ENCODE measurements at regions not wholly inside any gene's neighbourhood (a gene's known extent, or its start where the extent isn't known, plus 50 kb on each side); places are given as distances from the start of the nearest gene placed in this dataset.
A peak's percentile ranks its signal among the peaks of the same experiment; 100 is the strongest.

- DNase-seq (ENCODE audit: insufficient read length) (no peak), FAIRE-seq (no peak)
- no peak for TF ChIP-seq POLR2A (IDR thresholded peaks at IDR 0.05; ENCODE audit: low read depth, low read length)
- TF ChIP-seq TAF1 (IDR thresholded peaks at IDR 0.05; ENCODE audit: borderline replicate concordance, low read depth, low read length) = no peak
- TF ChIP-seq POLR2AphosphoS5 (IDR thresholded peaks at IDR 0.05; ENCODE audit: low read depth, low read length) = no peak
These were observed 118.7 kb upstream of the C1QTNF9B start for GRCh38 chr13:24016046-24016445.

DNA sequence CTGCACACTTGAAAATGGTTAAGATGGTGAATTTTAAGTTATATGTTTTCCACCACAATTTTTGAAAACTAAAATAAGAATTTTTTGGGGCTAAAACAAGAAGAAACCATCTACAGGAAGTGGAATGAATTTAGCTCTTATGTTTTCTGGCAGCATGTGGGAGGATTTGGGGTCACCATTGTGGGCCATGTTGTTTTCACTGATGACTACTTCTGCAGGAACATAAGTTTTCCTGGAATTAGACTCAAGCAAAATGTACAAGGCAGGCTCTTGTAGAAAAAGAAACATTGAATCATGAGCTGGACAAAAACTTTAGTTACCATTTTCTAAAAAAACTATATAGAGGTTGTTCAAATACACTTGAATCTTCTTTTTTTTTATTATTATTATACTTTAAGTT is 125.3 kb upstream of the C1QTNF9B start:
- TF ChIP-seq TAF1 (IDR thresholded peaks at IDR 0.05; ENCODE audit: borderline replicate concordance, low read depth, low read length) (no peak), POLR2A (IDR thresholded peaks at IDR 0.05; ENCODE audit: low read depth, low read length) (no peak)
- no peak for FAIRE-seq

DNA sequence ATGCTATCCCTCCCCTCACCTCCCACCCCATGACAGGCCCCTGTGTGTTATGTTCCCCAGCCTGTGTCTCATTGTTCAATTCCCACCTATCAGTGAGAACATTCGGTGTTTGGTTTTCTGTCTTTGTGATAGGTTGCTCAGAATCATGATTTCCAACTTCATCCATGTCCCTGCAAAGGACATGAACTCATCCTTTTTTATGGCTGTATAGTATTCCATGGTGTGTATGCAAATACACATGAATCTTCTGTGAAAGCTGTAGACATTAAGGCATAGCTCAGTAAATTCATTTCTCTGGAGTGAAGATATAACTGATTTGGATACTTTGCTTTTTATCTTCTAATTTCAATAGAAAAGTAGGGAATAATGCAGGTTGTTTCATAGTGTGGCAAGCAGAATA is 125.8 kb upstream of the C1QTNF9B start:
- FAIRE-seq (no peak), DNase-seq (ENCODE audit: insufficient read length) (no peak)
- no peak for TF ChIP-seq POLR2AphosphoS5 (IDR thresholded peaks at IDR 0.05; ENCODE audit: low read depth, low read length)

More for the DNA sequence above, 125.3 kb upstream of the C1QTNF9B start:
- no peak for DNase-seq (ENCODE audit: insufficient read length)

DNA sequence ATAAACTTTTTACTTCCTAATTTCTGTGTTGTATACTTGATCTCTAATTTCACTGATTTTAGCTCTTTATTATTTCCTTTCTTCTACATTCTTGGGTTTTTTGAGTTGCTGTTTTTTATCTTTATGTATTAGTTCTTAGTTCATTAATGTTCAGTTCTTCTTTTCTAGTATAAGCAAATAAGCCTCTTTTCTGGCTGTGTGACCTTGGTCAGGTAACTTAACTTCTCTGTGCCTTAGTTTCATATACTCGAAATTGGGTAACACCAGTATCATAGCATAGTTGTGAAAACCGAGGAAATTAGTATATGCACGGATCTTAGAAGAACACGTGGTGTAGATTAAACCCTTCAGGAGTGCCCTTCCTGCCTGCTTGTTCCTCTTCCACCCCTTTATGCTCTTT is 130.2 kb upstream of the C1QTNF9B start:
- FAIRE-seq = no peak
- DNase-seq (ENCODE audit: insufficient read length) = no peak
- TF ChIP-seq POLR2AphosphoS5 (IDR thresholded peaks at IDR 0.05; ENCODE audit: low read depth, low read length) (no peak), POLR2A (IDR thresholded peaks at IDR 0.05; ENCODE audit: low read depth, low read length) (no peak), TAF1 (IDR thresholded peaks at IDR 0.05; ENCODE audit: borderline replicate concordance, low read depth, low read length) (no peak)

DNA sequence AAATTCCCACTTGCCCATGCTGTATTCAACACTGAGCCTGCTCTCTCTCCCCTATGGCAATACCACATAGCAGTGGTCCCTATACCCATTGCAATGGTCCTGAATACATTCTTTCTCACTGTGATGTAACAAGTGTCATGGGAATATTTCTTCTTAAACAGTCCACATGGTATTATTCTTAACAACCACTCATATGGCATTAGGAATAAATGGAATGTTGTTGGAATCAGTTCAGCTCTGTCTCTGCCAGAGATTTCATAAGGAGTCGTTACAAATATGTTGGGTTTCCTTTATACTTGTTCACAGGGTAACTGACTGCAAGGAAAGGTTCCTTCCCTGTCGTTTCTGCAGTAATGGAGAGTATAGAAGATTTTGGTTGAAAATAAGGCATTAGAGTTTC is 128.3 kb upstream of the SPATA13 start:
- TF ChIP-seq TAF1 (IDR thresholded peaks at IDR 0.05; ENCODE audit: borderline replicate concordance, low read depth, low read length) = no peak
- no peak for TF ChIP-seq POLR2AphosphoS5 (IDR thresholded peaks at IDR 0.05; ENCODE audit: low read depth, low read length)
- no peak for TF ChIP-seq POLR2A (IDR thresholded peaks at IDR 0.05; ENCODE audit: low read depth, low read length)
- FAIRE-seq = no peak

GRCh38 chr13:24032674-24033073 is 127.8 kb upstream of the SPATA13 start:
- no peak for TF ChIP-seq POLR2AphosphoS5 (IDR thresholded peaks at IDR 0.05; ENCODE audit: low read depth, low read length)
- DNase-seq (ENCODE audit: insufficient read length) (no peak), FAIRE-seq (no peak)

More for the DNA sequence above, 128.3 kb upstream of the SPATA13 start:
- no peak for DNase-seq (ENCODE audit: insufficient read length)

DNA sequence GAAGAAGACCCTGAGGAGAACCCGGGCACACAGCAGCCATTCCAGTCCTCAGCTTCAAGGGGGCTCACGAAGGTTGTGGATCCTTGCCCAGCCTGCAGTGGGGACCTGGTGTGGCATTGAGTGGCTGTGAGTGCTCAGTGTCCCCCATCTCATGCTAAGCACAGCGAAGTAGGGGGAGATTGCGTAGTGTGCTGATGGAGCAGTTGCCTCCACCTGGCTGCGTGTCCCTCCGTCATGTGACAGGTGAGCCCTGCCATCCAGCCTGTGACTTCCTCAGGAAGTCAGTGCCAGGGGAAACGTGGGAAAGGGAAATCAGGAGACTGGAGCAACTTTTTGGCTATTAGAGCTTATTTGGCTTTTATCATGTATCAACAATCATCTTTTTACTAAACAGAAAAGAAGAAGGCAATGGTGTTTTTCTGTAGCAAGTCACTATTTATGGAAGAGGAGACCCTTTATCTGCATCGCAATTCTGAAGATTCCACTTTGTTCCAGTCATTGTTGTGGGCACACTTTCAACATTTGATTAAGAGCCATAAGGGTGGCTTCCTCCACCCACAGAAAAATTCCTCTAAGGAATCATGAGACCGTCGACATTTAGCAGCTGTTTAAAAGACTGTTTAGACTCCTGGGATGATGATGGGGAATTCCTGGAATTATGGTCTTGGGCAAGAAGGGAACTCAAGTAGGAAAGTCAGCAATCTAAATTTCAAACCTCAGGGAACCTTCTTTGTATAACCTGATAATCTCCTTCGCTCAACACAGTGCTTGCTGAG is 126.8 kb upstream of the SPATA13 start:
- TF ChIP-seq TAF1 (IDR thresholded peaks at IDR 0.05; ENCODE audit: borderline replicate concordance, low read depth, low read length) (no peak), POLR2A (IDR thresholded peaks at IDR 0.05; ENCODE audit: low read depth, low read length) (no peak), POLR2AphosphoS5 (IDR thresholded peaks at IDR 0.05; ENCODE audit: low read depth, low read length) (no peak)
- no peak for FAIRE-seq
- DNase-seq (ENCODE audit: insufficient read length) = no peak

DNA sequence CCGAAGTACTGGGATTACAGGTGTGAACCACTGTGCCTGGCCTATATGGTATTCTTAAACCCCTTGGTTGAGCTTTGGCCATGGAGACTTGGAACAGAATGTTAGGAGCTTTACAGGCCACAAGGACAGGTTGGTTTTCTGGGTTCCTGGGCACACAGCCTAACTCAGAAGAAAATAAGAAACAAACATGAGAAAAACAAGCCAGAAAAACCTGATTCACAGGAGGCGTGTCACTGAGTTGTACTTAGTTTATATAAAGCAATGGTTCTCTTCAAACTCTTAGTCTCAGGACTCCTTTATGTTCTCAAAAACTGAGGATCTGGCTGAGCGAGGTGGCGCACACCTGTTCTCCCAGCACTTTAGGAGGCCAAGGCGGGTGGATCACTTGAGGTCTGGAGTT is 125.1 kb upstream of the SPATA13 start:
- DNase-seq (ENCODE audit: insufficient read length) = no peak
- TF ChIP-seq TAF1 (IDR thresholded peaks at IDR 0.05; ENCODE audit: borderline replicate concordance, low read depth, low read length) (no peak), POLR2AphosphoS5 (IDR thresholded peaks at IDR 0.05; ENCODE audit: low read depth, low read length) (no peak), POLR2A (IDR thresholded peaks at IDR 0.05; ENCODE audit: low read depth, low read length) (no peak)

DNA sequence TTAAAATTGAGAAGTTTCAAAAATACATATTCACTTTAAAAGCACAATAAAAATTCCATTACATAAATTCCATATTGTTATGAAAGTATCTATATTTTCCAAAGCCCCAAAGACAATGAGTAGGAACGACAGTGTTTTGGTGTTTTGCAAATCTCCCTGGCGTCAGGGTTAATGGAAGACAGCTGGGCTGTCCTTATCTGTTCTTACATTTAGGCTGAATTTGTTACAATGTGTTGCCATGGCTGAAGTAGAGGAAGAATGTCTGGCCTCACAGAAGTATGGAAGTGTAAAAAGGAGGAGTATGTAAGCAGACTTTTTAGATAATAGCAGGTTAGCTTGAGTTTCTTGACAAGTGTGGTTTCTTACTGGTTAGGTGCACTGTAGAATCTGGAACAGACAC is 124.4 kb upstream of the SPATA13 start:
- FAIRE-seq = no peak
- no peak for TF ChIP-seq POLR2A (IDR thresholded peaks at IDR 0.05; ENCODE audit: low read depth, low read length)
- TF ChIP-seq POLR2AphosphoS5 (IDR thresholded peaks at IDR 0.05; ENCODE audit: low read depth, low read length) = no peak
- TF ChIP-seq TAF1 (IDR thresholded peaks at IDR 0.05; ENCODE audit: borderline replicate concordance, low read depth, low read length) = no peak
- no peak for DNase-seq (ENCODE audit: insufficient read length)

More for the DNA sequence above, 125.1 kb upstream of the SPATA13 start:
- no peak for FAIRE-seq

GRCh38 chr13:24038405-24038804 is 122.1 kb upstream of the SPATA13 start:
- TF ChIP-seq TAF1 (IDR thresholded peaks at IDR 0.05; ENCODE audit: borderline replicate concordance, low read depth, low read length) (no peak), POLR2AphosphoS5 (IDR thresholded peaks at IDR 0.05; ENCODE audit: low read depth, low read length) (no peak), POLR2A (IDR thresholded peaks at IDR 0.05; ENCODE audit: low read depth, low read length) (no peak)
- DNase-seq (ENCODE audit: insufficient read length) (no peak), FAIRE-seq (no peak)

GRCh38 chr13:24038841-24039330 is 121.6 kb upstream of the SPATA13 start:
- FAIRE-seq (no peak), DNase-seq (ENCODE audit: insufficient read length) (no peak)
- TF ChIP-seq TAF1 (IDR thresholded peaks at IDR 0.05; ENCODE audit: borderline replicate concordance, low read depth, low read length) = no peak
- TF ChIP-seq POLR2AphosphoS5 (IDR thresholded peaks at IDR 0.05; ENCODE audit: low read depth, low read length) = no peak
- no peak for TF ChIP-seq POLR2A (IDR thresholded peaks at IDR 0.05; ENCODE audit: low read depth, low read length)

DNA sequence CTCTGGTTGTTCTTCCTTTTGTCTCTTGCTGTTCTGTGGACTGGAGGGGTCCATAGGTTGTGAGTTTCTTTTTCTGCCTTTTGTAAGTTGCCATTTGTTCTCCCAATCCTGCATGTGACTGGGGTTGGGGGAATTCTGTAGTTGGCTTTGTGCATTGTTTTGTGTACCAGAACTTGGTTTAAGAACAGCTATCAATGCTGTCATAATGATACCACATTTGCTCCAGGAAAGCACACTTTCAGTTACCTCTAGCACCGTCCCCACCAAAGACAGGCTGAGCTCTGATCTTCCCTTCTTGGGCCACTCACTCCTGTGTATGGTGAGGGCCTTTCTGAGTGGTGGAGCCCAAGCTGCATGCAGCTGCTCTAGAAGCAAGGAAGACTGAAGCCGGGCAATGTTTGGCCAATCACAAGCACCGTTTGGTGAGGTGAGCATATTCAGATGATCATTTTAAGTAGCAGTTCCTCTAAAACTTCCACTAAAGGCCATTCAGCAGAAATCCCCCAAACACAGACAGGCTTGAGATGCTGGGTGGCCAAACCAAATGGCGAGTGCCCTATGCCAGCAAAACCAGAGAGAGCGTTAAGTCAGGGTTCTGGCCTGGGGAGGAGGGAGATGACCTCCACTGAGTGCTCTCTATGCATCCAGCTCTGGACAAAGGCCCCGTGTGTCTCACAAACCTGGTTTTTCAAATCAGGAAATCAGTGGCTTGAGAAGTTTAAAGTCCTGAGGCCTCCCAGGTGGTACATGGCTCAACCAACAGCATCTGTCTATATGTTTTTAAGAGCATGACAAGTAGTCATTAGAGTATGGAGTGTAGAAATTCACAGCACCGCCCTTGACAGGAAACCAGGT is 120.7 kb upstream of the SPATA13 start:
- no peak for DNase-seq (ENCODE audit: insufficient read length)
- peak; percentile 50 for FAIRE-seq

More for the DNA sequence above, 120.7 kb upstream of the SPATA13 start:
- TF ChIP-seq TAF1 (IDR thresholded peaks at IDR 0.05; ENCODE audit: borderline replicate concordance, low read depth, low read length) (no peak), POLR2A (IDR thresholded peaks at IDR 0.05; ENCODE audit: low read depth, low read length) (no peak), POLR2AphosphoS5 (IDR thresholded peaks at IDR 0.05; ENCODE audit: low read depth, low read length) (no peak)
